CD1c-positive myeloid dendritic cell (primary cell): ENCODE measurements at regions not wholly inside any gene's neighbourhood (a gene's known extent, or its start where the extent isn't known, plus 50 kb on each side); places are given as distances from the start of the nearest gene placed in this dataset.

Experiments used
- DNase-seq: peaks from one replicate; pipeline ENCODE4 v3.0.0-alpha.2; 2016; ENCODE audit errors: extremely low spot score

GRCh38 chr5:2603272-2603575 lies 148.3 kb downstream of the IRX2 start:
- DNase-seq = no peak

- no peak for DNase-seq
These were observed 148.8 kb downstream of the IRX2 start for GRCh38 chr5:2602451-2603271.

DNA sequence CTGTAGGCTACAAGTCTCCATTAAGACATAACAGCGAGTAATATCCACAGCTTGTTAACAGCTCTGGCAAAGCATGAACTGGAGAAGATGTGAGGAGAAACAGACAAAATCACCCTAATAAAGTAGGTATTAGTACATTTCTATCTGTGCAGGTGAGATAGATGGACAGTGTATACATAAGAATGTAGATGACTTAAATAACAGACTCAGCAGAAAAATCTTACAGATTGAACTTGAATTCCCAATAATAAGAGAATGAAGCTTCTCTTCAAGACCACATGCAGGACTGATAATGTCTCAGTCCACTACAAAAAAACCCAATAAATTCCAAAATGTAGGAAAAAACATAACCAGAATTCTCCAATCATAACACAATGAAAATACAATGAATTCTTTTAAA lies 153.0 kb downstream of the IRX2 start:
- no peak for DNase-seq

GRCh38 chr5:2594701-2595100 lies 156.8 kb downstream of the IRX2 start:
- no peak for DNase-seq

DNA sequence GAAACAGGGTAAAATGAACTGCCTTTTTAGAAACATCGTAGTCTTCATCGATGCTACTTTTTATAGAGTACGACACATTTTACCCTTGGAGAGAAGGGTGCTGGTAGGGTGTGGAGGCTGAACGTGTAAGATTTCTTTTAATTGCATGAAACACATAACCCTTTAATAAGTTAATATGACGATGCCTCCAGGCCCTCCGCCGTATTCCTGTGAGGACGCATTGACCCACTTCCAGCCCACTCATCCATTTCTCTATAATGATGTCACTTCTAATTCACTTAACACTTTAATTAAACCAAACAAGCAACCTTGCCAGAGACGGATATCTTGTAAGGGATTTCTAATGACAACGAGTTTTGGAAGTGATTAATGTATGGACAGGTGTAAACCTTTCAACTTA lies 158.7 kb downstream of the IRX2 start:
- no peak for DNase-seq

GRCh38 chr5:2591777-2592453 lies 159.6 kb downstream of the IRX2 start:
- DNase-seq = no peak

GRCh38 chr5:2588850-2589501 lies 162.5 kb downstream of the IRX2 start:
- no peak for DNase-seq

DNA sequence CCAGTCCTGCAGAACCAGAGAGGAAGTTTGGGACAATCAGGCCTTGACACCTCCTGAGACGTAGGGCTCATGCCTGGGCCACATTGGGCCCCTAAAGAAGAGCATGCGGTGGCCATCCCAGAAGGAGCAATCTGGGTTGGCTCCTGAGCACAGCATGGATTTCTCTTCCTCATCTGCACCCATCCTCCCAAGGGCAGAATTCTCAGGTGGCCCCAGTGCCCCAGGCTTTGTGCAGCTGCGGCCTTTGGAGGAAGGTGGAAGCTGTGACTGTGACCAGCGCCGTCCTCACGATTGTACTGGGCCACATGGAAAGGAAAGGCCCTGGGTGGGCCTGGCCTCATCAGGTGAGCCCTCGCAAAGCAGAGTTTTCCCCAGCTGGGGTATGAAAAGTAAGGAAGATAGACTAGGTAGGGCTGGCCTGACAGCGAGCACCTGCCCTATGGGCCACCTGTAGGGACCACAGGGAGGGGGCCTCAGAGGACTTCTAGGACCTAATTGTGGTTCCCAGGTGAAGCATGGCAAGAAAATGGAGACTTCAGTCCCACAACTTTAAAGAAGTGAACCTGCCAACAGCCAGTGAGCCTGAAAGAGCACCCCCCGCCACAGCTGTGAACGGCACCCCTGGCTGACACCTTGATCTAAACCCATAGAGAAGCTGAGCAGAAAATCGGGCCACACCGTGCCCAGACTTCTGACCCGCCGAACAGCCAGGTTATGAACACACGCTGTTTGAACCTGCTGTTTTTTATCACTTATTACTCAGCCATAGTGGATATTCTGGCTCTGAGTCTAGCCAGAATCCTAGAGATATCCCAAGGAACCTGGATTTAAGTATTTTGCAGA lies 164.1 kb downstream of the IRX2 start:
- no peak for DNase-seq

DNA sequence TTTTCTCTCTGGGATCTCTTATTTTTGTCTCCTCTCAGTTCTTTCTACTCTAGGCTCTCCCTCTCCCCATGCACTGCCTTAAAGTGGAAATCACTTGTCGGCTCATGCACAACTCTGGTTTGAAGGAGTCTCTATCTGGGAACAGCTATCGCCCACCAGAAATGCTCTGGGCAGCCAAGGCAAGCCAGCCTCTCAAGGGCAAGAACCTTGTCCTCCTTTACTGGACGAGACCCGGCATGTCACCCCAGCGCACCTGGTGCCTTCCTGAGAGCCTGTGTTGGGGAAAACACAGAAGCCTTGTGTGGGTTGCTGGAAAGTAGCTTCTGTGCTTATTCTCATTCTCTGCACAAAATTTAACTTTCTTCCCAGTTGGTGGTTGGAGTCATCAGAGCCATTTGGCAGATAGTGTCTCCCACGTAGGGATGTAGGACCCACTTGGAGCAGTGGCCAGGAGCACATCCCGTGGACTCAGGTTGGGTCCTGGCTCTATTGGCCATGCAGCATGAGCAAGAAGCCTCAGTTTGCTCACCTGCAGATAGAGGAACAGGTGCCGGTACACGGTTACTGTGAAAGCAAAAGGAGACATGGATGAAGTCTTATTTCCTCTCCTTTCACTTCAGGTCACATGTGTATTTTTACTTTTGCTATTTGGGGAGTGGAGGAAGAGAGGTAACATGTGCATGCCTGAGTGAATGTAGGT lies 165.3 kb downstream of the IRX2 start:
- DNase-seq = no peak

DNA sequence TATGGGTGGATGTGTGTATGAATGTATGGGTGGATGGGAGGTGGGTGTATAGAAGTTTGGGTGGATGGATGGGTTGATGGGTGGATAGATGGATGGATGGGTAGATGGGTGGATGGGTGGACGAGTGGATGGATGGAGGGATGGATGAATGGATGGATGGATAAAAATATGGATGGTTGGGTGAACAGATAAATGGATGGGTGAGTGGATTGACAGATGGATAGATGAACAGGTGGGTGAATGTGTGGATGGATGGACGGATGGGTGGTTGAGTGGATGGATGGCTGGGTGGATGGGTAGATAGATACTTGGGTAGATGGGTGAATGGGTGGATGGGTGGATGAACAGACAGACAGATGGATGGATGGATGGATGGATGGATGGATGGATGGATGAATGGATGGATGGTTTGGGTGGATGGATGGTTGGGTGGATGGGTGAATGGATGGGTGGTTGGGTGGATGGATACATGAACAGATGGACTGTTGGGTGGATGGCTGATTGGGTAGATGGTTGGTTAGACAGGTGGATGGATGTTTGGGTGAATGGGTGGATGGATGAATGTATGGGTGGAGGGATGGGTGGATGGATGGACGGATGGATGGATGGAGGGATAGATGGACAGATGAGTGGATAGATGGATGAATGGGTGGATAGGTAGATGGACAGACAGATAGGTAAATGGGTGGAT lies 166.8 kb downstream of the IRX2 start:
- DNase-seq = no peak

GRCh38 chr5:2582507-2582906 lies 169.0 kb downstream of the IRX2 start:
- no peak for DNase-seq

GRCh38 chr5:2582106-2582505 lies 169.4 kb downstream of the IRX2 start:
- no peak for DNase-seq

GRCh38 chr5:2581418-2581817 lies 170.1 kb downstream of the IRX2 start:
- no peak for DNase-seq

DNA sequence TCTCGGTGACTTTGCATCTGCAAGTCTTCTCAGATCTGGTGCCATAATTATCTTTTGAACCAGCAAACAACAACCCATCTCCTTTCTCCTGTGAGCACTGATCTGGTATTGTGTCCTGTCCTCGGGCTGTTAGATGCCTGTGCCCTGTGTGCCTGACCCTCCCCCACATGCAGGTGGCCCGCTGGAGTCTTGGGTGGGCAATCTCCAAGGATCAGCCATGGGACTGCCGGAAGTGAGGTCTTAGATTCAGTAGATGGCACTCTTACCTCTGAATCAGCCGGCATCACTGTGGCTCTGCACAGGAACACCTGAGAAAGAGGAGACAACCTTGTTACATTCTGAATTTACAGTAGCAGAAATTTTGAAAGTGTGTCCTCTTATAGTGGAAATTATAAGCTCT lies 172.4 kb downstream of the IRX2 start:
- DNase-seq = no peak

DNA sequence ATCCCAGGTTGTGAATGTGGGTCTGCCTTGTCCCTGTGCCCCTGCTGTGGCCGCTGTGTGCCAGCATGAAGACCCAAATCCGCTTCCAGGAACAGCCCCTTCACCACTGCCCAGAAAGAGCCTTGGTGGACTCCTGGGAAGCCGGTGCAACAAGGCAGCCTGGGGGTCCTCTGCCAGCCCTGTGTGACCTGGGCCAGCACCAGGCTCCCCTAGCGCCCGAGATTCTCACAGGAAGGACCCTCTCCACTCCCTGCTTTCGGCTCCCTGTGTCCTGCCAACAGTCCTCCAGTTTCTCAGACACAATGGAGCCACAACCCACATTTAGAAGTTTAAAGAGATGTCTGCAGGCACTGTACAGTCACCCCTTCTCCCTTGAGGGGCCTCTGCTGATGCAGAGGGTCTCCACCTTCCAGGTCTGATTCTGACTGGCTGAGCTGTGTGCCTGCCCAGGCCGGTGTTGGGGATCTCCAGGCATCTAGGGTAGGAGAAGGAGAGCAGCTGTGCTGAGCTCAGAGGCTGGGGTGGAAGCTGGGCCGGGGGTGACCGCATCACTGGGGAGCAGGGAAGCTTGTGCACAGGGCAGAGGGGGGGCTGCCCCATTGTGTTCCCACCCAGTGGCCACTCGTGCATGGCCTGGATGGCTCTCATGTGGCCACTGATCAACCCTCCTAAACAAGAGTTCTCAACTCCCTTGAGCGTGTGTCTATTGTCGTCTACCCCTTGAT lies 174.0 kb downstream of the IRX2 start:
- no peak for DNase-seq

- no peak for DNase-seq
These were observed 174.7 kb downstream of the IRX2 start for GRCh38 chr5:2576823-2577222.

DNA sequence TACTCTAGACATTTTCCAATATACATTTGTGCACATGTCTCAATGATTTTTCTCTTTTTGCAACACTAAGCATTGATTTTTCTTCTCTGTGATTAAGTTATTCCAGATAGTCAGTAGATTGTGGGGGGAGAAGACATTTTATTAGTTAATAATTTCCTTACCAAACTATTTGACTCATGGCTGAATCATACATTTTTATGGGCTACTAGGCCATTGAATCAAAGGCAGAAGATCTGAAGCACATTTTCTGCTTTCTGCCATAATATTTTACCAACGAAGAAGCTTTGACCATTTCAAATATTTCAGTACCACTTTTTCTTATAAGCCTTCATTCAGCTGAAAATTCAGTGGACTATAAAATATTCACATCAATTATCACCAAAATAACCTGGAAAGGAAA lies 175.6 kb downstream of the IRX2 start:
- DNase-seq = no peak

GRCh38 chr5:2575292-2575691 lies 176.2 kb downstream of the IRX2 start:
- no peak for DNase-seq

GRCh38 chr5:2574155-2574554 lies 177.3 kb downstream of the IRX2 start:
- DNase-seq = no peak

DNA sequence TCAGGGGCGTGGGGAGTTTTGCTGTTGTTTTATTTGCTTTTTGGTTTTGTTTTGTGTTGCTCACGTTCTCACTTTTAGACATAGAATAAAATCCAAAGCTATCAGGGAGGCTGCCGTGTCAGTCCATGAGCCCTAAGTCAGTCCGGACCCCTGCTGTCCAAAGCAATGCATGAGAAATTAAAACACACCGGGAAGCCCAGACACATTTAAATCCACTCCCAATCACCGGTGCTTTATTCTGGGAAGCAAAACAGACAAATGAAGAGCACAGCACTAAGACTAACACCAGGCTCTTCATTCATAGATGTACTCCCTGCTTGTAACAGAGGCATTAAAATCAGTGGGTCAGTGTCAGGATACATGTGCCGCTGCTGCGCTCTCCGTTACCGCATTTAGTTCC lies 180.9 kb downstream of the IRX2 start:
- no peak for DNase-seq
